ENCODE measurements at regions not wholly inside any gene's neighbourhood (a gene's known extent, or its start where the extent isn't known, plus 50 kb on each side); places are given as distances from the start of the nearest gene placed in this dataset.

DNA sequence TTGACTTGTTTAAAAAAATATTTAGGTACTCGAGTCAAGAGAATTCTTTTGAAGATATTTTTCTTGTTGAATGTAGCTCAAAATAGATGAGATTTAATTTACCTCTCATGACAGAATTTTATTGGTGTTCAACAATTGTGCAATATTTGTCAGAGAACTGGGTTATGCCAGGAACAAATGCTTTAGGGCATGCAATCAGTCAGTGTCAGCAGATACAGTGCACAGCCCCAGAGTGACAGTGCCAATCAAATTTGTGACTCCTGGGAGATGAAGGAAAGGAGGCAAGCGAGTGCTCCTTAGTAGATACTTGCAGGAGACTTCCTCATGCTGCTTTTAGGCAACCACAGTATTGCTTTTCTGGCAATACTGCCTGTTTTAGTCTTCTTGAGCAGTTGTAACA is 81.2 kb upstream of the DSEL start:
- TF ChIP-seq, protein P1, sequence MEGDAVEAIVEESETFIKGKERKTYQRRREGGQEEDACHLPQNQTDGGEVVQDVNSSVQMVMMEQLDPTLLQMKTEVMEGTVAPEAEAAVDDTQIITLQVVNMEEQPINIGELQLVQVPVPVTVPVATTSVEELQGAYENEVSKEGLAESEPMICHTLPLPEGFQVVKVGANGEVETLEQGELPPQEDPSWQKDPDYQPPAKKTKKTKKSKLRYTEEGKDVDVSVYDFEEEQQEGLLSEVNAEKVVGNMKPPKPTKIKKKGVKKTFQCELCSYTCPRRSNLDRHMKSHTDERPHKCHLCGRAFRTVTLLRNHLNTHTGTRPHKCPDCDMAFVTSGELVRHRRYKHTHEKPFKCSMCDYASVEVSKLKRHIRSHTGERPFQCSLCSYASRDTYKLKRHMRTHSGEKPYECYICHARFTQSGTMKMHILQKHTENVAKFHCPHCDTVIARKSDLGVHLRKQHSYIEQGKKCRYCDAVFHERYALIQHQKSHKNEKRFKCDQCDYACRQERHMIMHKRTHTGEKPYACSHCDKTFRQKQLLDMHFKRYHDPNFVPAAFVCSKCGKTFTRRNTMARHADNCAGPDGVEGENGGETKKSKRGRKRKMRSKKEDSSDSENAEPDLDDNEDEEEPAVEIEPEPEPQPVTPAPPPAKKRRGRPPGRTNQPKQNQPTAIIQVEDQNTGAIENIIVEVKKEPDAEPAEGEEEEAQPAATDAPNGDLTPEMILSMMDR (IDR thresholded peaks at IDR 0.05): no peak
- no peak for TF ChIP-seq EZH2 (IDR thresholded peaks at IDR 0.05)
